Muscle of leg (tissue), 3 donors: ENCODE measurements at regions not wholly inside any gene's neighbourhood (a gene's known extent, or its start where the extent isn't known, plus 50 kb on each side); places are given as distances from the start of the nearest gene placed in this dataset.

Experiments used
- DNase-seq: peaks from one replicate; pipeline ENCODE4 v3.0.0; 2013
- H3K27ac ChIP-seq: one replicate; pipeline ENCODE4 v1.5.1; 2013; ENCODE audit warnings: mild to moderate bottlenecking, low read length, control low read depth
- H3K27me3 ChIP-seq: one replicate; pipeline ENCODE4 v1.6.1; 2013; ENCODE audit warnings: low read length; ENCODE audit not compliant: control insufficient read depth, insufficient read depth
- H3K36me3 ChIP-seq: one replicate; pipeline ENCODE4 v1.6.1; 2013; ENCODE audit warnings: low read length; ENCODE audit not compliant: control insufficient read depth, insufficient read depth
- H3K4me1 ChIP-seq: one replicate; pipeline ENCODE4 v1.6.1; 2013; ENCODE audit warnings: low read length; ENCODE audit not compliant: control insufficient read depth, insufficient read depth
- H3K4me3 ChIP-seq: one replicate; pipeline ENCODE4 v1.5.1; 2013; ENCODE audit warnings: low read length, control low read depth
- H3K9me3 ChIP-seq: replicated peaks from 2 replicates; pipeline ENCODE4 v1.6.1; 2013; ENCODE audit warnings: low read depth, low read length; ENCODE audit not compliant: control insufficient read depth
- whole genome bisulfite sequencing: methylation state at CpG from one replicate; pipeline ENCODE4 v1.1.5; 2013; ENCODE audit warnings: missing lambda C conversion rate; ENCODE audit not compliant: insufficient coverage; 5-methylcytosine and 5-hydroxymethylcytosine counted together

- peaks cover 3% of the 10 kb centered on the region for H3K9me3 ChIP-seq
- H3K4me3 ChIP-seq = no peak overlapping the region
- H3K4me1 ChIP-seq = no peaks in the 10 kb centered on the region
- H3K27ac ChIP-seq = no peak overlapping the region
- H3K27me3 ChIP-seq = peaks cover 6% of the 10 kb centered on the region
- 64% methylated on average over 2 of the region's 2 CpGs for WGBS
- no peaks in the 10 kb centered on the region for H3K36me3 ChIP-seq
- DNase-seq = no peak
Observed at GRCh38 chr10:117745301-117745700, 202.8 kb downstream of the EMX2 start.

DNA sequence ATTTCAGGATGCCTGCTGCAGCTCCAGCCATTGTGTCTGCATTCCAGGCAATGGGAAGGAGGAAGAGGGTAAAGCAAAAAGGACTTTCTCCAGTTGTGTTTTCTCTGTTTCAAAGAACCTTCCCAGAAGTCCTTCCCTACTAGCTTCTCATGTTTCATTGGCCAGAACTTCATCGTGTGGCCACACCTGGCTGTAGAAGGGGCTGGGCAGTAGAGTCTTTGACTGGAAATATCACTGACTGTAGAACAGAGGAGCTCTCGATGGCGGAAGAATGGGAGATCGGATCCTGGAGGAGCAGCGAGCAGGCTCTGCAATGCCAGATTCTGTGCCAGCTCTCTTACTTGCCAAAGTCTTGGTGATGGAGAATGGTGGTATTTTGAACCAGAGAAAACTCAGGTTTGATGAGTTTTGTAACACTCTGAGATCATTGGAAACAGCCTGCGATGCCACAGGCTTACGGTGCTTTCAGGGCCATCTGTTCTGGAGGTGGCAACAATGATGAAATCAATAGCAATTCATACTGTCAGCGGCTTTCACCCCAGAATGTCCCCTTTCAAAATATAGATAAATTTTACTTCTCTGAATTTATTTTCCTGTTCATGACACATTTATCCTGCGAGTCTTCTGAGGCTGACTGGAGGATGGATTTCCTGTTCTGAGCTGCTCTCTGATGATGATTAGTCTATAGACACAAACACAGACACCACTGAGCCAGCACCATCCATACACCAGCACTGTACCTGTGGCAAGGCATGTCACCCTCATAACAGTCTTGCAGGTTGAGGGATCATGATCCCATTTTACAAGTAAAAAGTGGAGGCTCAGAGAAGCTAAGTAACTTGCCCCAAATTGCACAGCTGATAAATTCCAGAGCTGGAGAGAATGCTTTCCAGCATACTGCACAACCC lies 204.2 kb downstream of the EMX2 start:
- 79% methylated on average over 5 of the region's 9 CpGs for WGBS
- Histone ChIP-seq H3K4me3 (no peak overlapping the region), H3K36me3 (no peaks in the 10 kb centered on the region), H3K27me3 (peaks cover 6% of the 10 kb centered on the region), H3K27ac (no peak overlapping the region), H3K4me1 (no peaks in the 10 kb centered on the region), H3K9me3 (peaks cover 3% of the 10 kb centered on the region)
- no peak for DNase-seq

- no peaks in the 10 kb centered on the region for H3K4me1 ChIP-seq
- H3K4me3 ChIP-seq = no peak overlapping the region
- peaks cover 3% of the 10 kb centered on the region for H3K9me3 ChIP-seq
- peaks cover 5% of the 10 kb centered on the region for H3K27me3 ChIP-seq
- H3K36me3 ChIP-seq = no peaks in the 10 kb centered on the region
- no peak for DNase-seq
- WGBS = 100% methylated on average over 1 of the region's 12 CpGs
- no peak overlapping the region for H3K27ac ChIP-seq
Observed at GRCh38 chr10:117747636-117748035, 205.1 kb downstream of the EMX2 start.

GRCh38 chr10:117748058-117748457 lies 205.5 kb downstream of the EMX2 start:
- DNase-seq = no peak
- 78% methylated on average over 8 of the region's 12 CpGs for WGBS
- H3K36me3 ChIP-seq = no peaks in the 10 kb centered on the region
- H3K27me3 ChIP-seq = peaks cover 2% of the 10 kb centered on the region
- no peak overlapping the region for H3K27ac ChIP-seq
- no peak overlapping the region for H3K4me3 ChIP-seq
- peaks cover 3% of the 10 kb centered on the region for H3K9me3 ChIP-seq
- H3K4me1 ChIP-seq = no peaks in the 10 kb centered on the region

- Histone ChIP-seq H3K27me3 (no peaks in the 10 kb centered on the region), H3K4me1 (no peaks in the 10 kb centered on the region), H3K27ac (no peak overlapping the region), H3K36me3 (no peaks in the 10 kb centered on the region), H3K4me3 (no peak overlapping the region), H3K9me3 (peaks cover 3% of the 10 kb centered on the region)
- no peak for DNase-seq
- 82% methylated on average over 4 of the region's 4 CpGs for WGBS
Observed at GRCh38 chr10:117750616-117751015, 208.1 kb downstream of the EMX2 start.

- H3K4me3 ChIP-seq = no peak overlapping the region
- no peaks in the 10 kb centered on the region for H3K27me3 ChIP-seq
- H3K9me3 ChIP-seq = peaks cover 1% of the 10 kb centered on the region
- no peak overlapping the region for H3K27ac ChIP-seq
- H3K4me1 ChIP-seq = no peaks in the 10 kb centered on the region
- DNase-seq = no peak
- no peaks in the 10 kb centered on the region for H3K36me3 ChIP-seq
- no CpG with 5 or more reads among the region's 1 CpG for WGBS
Observed at GRCh38 chr10:117751259-117751658, 208.7 kb downstream of the EMX2 start.

DNA sequence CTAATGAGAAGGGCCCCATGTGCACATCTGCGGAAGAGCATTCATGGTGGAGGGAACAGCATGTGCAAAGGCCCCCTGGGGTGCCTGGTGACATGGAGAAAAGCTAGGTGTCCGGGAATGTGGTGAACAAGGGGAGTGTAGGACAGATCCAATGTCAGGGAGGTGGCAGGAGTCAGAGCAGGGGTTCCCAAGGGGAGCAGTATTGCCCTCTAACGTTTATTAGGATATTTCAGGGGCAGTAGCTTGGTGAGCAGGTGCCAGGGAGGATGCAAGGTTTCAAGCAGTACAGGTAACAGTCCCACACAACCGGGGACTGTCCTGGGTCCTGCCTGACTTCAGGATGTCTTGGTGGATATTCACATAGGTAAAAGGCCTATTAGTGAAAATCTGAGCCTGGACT lies 209.6 kb downstream of the EMX2 start:
- Histone ChIP-seq H3K36me3 (no peaks in the 10 kb centered on the region), H3K4me3 (no peak overlapping the region), H3K27ac (no peak overlapping the region), H3K9me3 (no peaks in the 10 kb centered on the region), H3K4me1 (peaks cover 2% of the 10 kb centered on the region), H3K27me3 (no peaks in the 10 kb centered on the region)
- WGBS = 81% methylated on average over 2 of the region's 4 CpGs
- DNase-seq = no peak

DNA sequence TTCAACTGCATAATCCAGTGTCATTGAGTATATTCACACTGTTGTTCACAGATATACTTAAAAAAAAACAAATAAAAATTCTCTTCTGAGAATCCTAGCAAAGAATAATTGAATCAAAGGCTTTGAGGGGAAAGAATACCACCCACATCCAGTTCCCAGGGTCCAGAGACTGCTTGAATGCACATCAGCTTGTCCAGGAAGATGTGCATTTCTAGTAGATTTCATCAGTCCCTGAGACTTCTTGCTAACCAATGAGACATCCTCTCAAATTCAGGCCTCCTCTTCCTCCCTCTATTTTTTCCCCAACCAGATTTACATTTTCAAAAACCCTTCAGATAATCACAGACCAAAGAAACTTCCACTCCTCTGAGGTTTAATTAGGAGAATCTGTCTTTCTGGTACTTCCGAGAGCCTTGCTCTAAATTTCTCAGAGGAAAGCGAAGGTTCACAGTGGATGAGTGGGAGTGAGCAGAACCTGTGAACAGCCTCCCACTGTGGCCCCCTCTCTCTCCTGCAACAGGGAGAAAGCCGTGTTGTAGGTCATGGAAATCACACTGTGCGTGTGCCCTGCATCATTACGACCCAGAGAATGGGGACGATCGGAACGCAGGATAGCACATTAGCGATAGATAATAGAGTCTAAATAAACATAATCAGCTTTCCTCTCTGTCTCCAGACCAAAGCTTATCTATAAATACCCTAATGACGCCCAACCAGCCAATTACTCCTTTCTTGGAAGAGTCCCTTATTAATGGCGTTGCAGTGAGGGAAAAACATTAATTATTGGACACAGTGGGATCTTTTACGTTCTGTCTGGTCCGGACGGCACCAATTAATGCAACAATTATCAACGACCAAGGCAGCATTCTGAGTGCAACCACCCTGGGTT lies 212.5 kb downstream of the EMX2 start:
- DNase-seq = no peak
- peaks cover 3% of the 10 kb centered on the region for H3K4me1 ChIP-seq
- H3K27me3 ChIP-seq = no peaks in the 10 kb centered on the region
- H3K36me3 ChIP-seq = no peaks in the 10 kb centered on the region
- no peaks in the 10 kb centered on the region for H3K9me3 ChIP-seq
- 86% methylated on average over 10 of the region's 15 CpGs for WGBS
- no peak overlapping the region for H3K4me3 ChIP-seq
- H3K27ac ChIP-seq = no peak overlapping the region

DNA sequence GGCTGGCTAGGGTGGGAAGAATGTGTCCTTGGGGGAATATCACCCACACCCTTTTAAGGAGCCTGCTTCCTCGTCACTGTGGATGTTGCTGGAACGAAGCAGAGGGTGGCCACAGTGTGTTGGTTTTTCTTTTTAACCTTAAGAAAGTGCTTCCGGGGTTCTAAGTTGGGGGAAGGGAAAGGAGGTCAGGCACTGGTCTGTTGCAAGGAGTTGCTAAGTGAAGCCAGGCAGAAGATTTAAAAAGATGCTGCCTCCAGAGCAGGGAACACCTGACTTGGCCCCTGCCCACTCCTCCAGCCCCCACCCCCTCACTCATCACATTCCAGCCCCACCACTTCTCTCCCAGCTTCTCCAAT lies 213.1 kb downstream of the EMX2 start:
- no peaks in the 10 kb centered on the region for H3K36me3 ChIP-seq
- no peak overlapping the region for H3K4me3 ChIP-seq
- no peak for DNase-seq
- peaks cover 3% of the 10 kb centered on the region for H3K4me1 ChIP-seq
- H3K9me3 ChIP-seq = no peaks in the 10 kb centered on the region
- no peak overlapping the region for H3K27ac ChIP-seq
- WGBS = 80% methylated on average over 1 of the region's 3 CpGs
- no peaks in the 10 kb centered on the region for H3K27me3 ChIP-seq

- Histone ChIP-seq H3K36me3 (no peaks in the 10 kb centered on the region), H3K9me3 (no peaks in the 10 kb centered on the region), H3K27ac (no peak overlapping the region), H3K27me3 (peaks cover 2% of the 10 kb centered on the region), H3K4me1 (peaks cover 3% of the 10 kb centered on the region), H3K4me3 (no peak overlapping the region)
- DNase-seq = peak; percentile 84
- 24% methylated on average over 8 of the region's 9 CpGs for WGBS
Observed at GRCh38 chr10:117757086-117757720, 214.7 kb downstream of the EMX2 start.
